ENCODE measurements at regions not wholly inside any gene's neighbourhood (a gene's known extent, or its start where the extent isn't known, plus 50 kb on each side); places are given as distances from the start of the nearest gene placed in this dataset.

- H3K27ac ChIP-seq (ENCODE audit: low read length in 2 of 2): no peak overlapping the region
- ATAC-seq (ENCODE audit: low read depth) (no peak), DNase-seq (no peak)
- H3K9me3 ChIP-seq (ENCODE audit: control extremely low read depth in 1 of 3, control insufficient read depth in 2 of 3, insufficient read depth in 1 of 3, low read length in 2 of 3): peaks cover 0 to 3% (median 0%) of the 10 kb centered on the region in 3 donors
- H2AFZ ChIP-seq (ENCODE audit: insufficient read depth, low read depth, low read length, poor library complexity, severe bottlenecking): no peak overlapping the region
- ChIA-PET CTCF (no interaction called here), POLR2A (no interaction called here)
- no peak overlapping the region for H3K9ac ChIP-seq (ENCODE audit: low read length)
- no peaks in the 10 kb centered on the region for H4K20me1 ChIP-seq (ENCODE audit: control insufficient read depth, insufficient read depth, low read length, poor library complexity, severe bottlenecking)
- Mint-ChIP-seq H3K4me1 (no peaks in the 10 kb centered on the region), H3K9me3 (ENCODE audit: insufficient read depth) (no peaks in the 10 kb centered on the region), H3K27me3 (no peaks in the 10 kb centered on the region), H3K27ac (no peak overlapping the region), H3K4me3 (no peak overlapping the region)
- H3K27me3 ChIP-seq (replicated peaks in 1 of 4; ENCODE audit: control extremely low read depth in 1 of 4, control insufficient read depth in 3 of 4, insufficient read depth in 4 of 4, low read length in 3 of 4): no peaks in the 10 kb centered on the region
- H3K4me1 ChIP-seq (ENCODE audit: control insufficient read depth in 2 of 2, insufficient read depth in 2 of 2, low read length in 2 of 2): no peaks in the 10 kb centered on the region
- no peak overlapping the region for H3K4me2 ChIP-seq (replicated peaks; ENCODE audit: low read depth, low read length, poor library complexity, severe bottlenecking)
- H3K36me3 ChIP-seq (replicated peaks in 1 of 2; ENCODE audit: control extremely low read depth in 1 of 2, control insufficient read depth in 1 of 2, extremely low read depth in 1 of 2, insufficient read depth in 2 of 2, low read length in 1 of 2): no peaks in the 10 kb centered on the region
- TF ChIP-seq EZH2 (IDR thresholded peaks at IDR 0.05; ENCODE audit: borderline replicate concordance, insufficient read depth, low read depth, low read length, poor library complexity, severe bottlenecking): no peak
- TF ChIP-seq CTCF (IDR thresholded peaks at IDR 0.05): no peak
- WGBS (ENCODE audit: insufficient coverage): 88% methylated on average over 5 of the region's 5 CpGs
- H3K79me2 ChIP-seq (ENCODE audit: control insufficient read depth, insufficient read depth, low read length): no peaks in the 10 kb centered on the region
- no peak overlapping the region for H3K4me3 ChIP-seq (ENCODE audit: control extremely low read depth in 1 of 5, extremely low read depth in 1 of 5, insufficient read depth in 1 of 5, low read depth in 2 of 5, low read length in 4 of 5)
- intact Hi-C loops (cut with micrococcal nuclease): no loop called here
Measured at GRCh38 chr10:29851241-29851640, 208.1 kb downstream of the JCAD start.

- Histone ChIP-seq H3K27ac (ENCODE audit: low read length in 2 of 2) (no peak overlapping the region), H3K4me3 (ENCODE audit: control extremely low read depth in 1 of 5, extremely low read depth in 1 of 5, insufficient read depth in 1 of 5, low read depth in 2 of 5, low read length in 4 of 5) (no peak overlapping the region), H3K79me2 (ENCODE audit: control insufficient read depth, insufficient read depth, low read length) (no peaks in the 10 kb centered on the region), H2AFZ (ENCODE audit: insufficient read depth, low read depth, low read length, poor library complexity, severe bottlenecking) (no peak overlapping the region), H3K9me3 (ENCODE audit: control extremely low read depth in 1 of 3, control insufficient read depth in 2 of 3, insufficient read depth in 1 of 3, low read length in 2 of 3) (peaks cover 0 to 3% (median 0%) of the 10 kb centered on the region in 3 donors), H4K20me1 (ENCODE audit: control insufficient read depth, insufficient read depth, low read length, poor library complexity, severe bottlenecking) (no peaks in the 10 kb centered on the region), H3K4me2 (replicated peaks; ENCODE audit: low read depth, low read length, poor library complexity, severe bottlenecking) (no peak overlapping the region), H3K27me3 (replicated peaks in 1 of 4; ENCODE audit: control extremely low read depth in 1 of 4, control insufficient read depth in 3 of 4, insufficient read depth in 4 of 4, low read length in 3 of 4) (no peaks in the 10 kb centered on the region), H3K9ac (ENCODE audit: low read length) (no peak overlapping the region), H3K36me3 (replicated peaks in 1 of 2; ENCODE audit: control extremely low read depth in 1 of 2, control insufficient read depth in 1 of 2, extremely low read depth in 1 of 2, insufficient read depth in 2 of 2, low read length in 1 of 2) (no peaks in the 10 kb centered on the region), H3K4me1 (ENCODE audit: control insufficient read depth in 2 of 2, insufficient read depth in 2 of 2, low read length in 2 of 2) (no peaks in the 10 kb centered on the region)
- ATAC-seq (ENCODE audit: low read depth) (no peak), DNase-seq (no peak)
- Mint-ChIP-seq H3K9me3 (ENCODE audit: insufficient read depth) (no peaks in the 10 kb centered on the region), H3K27ac (no peak overlapping the region), H3K4me3 (no peak overlapping the region), H3K27me3 (no peaks in the 10 kb centered on the region), H3K4me1 (no peaks in the 10 kb centered on the region)
- TF ChIP-seq EZH2 (IDR thresholded peaks at IDR 0.05; ENCODE audit: borderline replicate concordance, insufficient read depth, low read depth, low read length, poor library complexity, severe bottlenecking) (no peak), CTCF (IDR thresholded peaks at IDR 0.05) (no peak)
- CTCF ChIA-PET: no interaction called here
- intact Hi-C loops (cut with micrococcal nuclease): no loop called here
- 47% methylated on average over 3 of the region's 3 CpGs for WGBS (ENCODE audit: insufficient coverage)
- POLR2A ChIA-PET: no interaction called here
Measured at GRCh38 chr10:29850371-29850770, 209.0 kb downstream of the JCAD start.

Measured in B cell (primary cell).